Brain microvascular endothelial cell (primary cell): ENCODE measurements at regions not wholly inside any gene's neighbourhood (a gene's known extent, or its start where the extent isn't known, plus 50 kb on each side); places are given as distances from the start of the nearest gene placed in this dataset.

Experiments
- DNase-seq: peaks from one replicate; pipeline ENCODE4 v3.0.0-alpha.2; 2020
- H3K27ac ChIP-seq: fragments of 250-450 bp; sonication (Bioruptor Pico); 2 replicates; pipeline ENCODE4 v1.5.1; 2020; ENCODE audit warnings: mild to moderate bottlenecking, moderate library complexity
- H3K27me3 ChIP-seq: fragments of 250-450 bp; sonication (Bioruptor Pico); replicated peaks from 2 replicates; pipeline ENCODE4 v1.5.1; 2020; ENCODE audit warnings: mild to moderate bottlenecking
- H3K36me3 ChIP-seq: fragments of 250-450 bp; sonication (Bioruptor Pico); replicated peaks from 2 replicates; pipeline ENCODE4 v1.5.1; 2020; ENCODE audit warnings: mild to moderate bottlenecking
- H3K4me3 ChIP-seq: 2 replicates; pipeline ENCODE4 v1.5.1; 2011; ENCODE audit warnings: low read depth, mild to moderate bottlenecking, control low read depth, low read length, moderate library complexity
- CTCF ChIP-seq: IDR thresholded peaks from 2 replicates; pipeline ENCODE4 v1.5.1; 2011; ENCODE audit warnings: low read depth, mild to moderate bottlenecking, moderate library complexity, low read length, control low read depth, inconsistent platforms; ENCODE audit errors: missing control alignments
- in situ Hi-C: cut with HindIII; loops from 2 replicates; pipeline ENCODE4 v1.10.0; 2017; ENCODE audit warnings: low sequenced_read_pairs, low pct_ligation_motif_present

- no peak for DNase-seq
- no peaks in the 10 kb centered on the region for H3K36me3 ChIP-seq
- H3K4me3 ChIP-seq: no peak overlapping the region
- TF ChIP-seq CTCF: no peak
- H3K27me3 ChIP-seq: no peaks in the 10 kb centered on the region
- H3K27ac ChIP-seq: no peak overlapping the region
- in situ Hi-C loops: no loop called here
These were observed 260.1 kb upstream of the SMIM21 start for GRCh38 chr18:75687626-75688025.

GRCh38 chr18:75683426-75683825 lies 255.9 kb upstream of the SMIM21 start:
- H3K27ac ChIP-seq: no peak overlapping the region
- in situ Hi-C loops: no loop called here
- no peaks in the 10 kb centered on the region for H3K36me3 ChIP-seq
- H3K4me3 ChIP-seq: no peak overlapping the region
- H3K27me3 ChIP-seq: no peaks in the 10 kb centered on the region
- no peak for TF ChIP-seq CTCF
- DNase-seq: no peak

- no peak overlapping the region for H3K27ac ChIP-seq
- TF ChIP-seq CTCF: no peak
- no peak overlapping the region for H3K4me3 ChIP-seq
- no peaks in the 10 kb centered on the region for H3K27me3 ChIP-seq
- in situ Hi-C loops: no loop called here
- H3K36me3 ChIP-seq: no peaks in the 10 kb centered on the region
- no peak for DNase-seq
These were observed 254.1 kb upstream of the SMIM21 start for GRCh38 chr18:75681538-75682115.

- no peak for TF ChIP-seq CTCF
- in situ Hi-C loops: no loop called here
- no peaks in the 10 kb centered on the region for H3K27me3 ChIP-seq
- H3K27ac ChIP-seq: no peak overlapping the region
- H3K36me3 ChIP-seq: no peaks in the 10 kb centered on the region
- DNase-seq: no peak
- H3K4me3 ChIP-seq: no peak overlapping the region
These were observed 251.8 kb upstream of the SMIM21 start for GRCh38 chr18:75679331-75679730.

GRCh38 chr18:75678627-75679026 lies 251.1 kb upstream of the SMIM21 start:
- H3K4me3 ChIP-seq: no peak overlapping the region
- no peak for TF ChIP-seq CTCF
- in situ Hi-C loops: no loop called here
- no peaks in the 10 kb centered on the region for H3K36me3 ChIP-seq
- DNase-seq: no peak
- H3K27me3 ChIP-seq: no peaks in the 10 kb centered on the region
- H3K27ac ChIP-seq: no peak overlapping the region
